ENCODE measurements at regions not wholly inside any gene's neighbourhood (a gene's known extent, or its start where the extent isn't known, plus 50 kb on each side); places are given as distances from the start of the nearest gene placed in this dataset.
A peak's percentile ranks its signal among the peaks of the same experiment; 100 is the strongest.

GRCh38 chr7:124692425-124692824 is 73.2 kb downstream of the GPR37 start:
- DNase-seq, result no peak

GRCh38 chr7:124690840-124691239 is 74.8 kb downstream of the GPR37 start:
- no peak for DNase-seq

- DNase-seq, result no peak
These were observed 75.7 kb downstream of the GPR37 start for GRCh38 chr7:124689931-124690330.

- DNase-seq, result no peak
These were observed 76.1 kb downstream of the GPR37 start for GRCh38 chr7:124689523-124689922.

- DNase-seq, result no peak
These were observed 76.6 kb downstream of the GPR37 start for GRCh38 chr7:124688991-124689390.

- DNase-seq, result no peak
These were observed 78.9 kb downstream of the GPR37 start for GRCh38 chr7:124686543-124687171.

GRCh38 chr7:124681946-124682345 is 83.6 kb downstream of the GPR37 start:
- DNase-seq, result no peak

- DNase-seq, result no peak
These were observed 85.3 kb downstream of the GPR37 start for GRCh38 chr7:124680304-124680703.

- DNase-seq, result no peak
These were observed 85.9 kb downstream of the GPR37 start for GRCh38 chr7:124679586-124680225.

- DNase-seq, result no peak
These were observed 86.4 kb downstream of the GPR37 start for GRCh38 chr7:124679146-124679545.

- no peak for DNase-seq
These were observed 91.1 kb downstream of the GPR37 start for GRCh38 chr7:124674451-124674850.

- DNase-seq, result no peak
These were observed 93.6 kb downstream of the GPR37 start for GRCh38 chr7:124672011-124672410.

GRCh38 chr7:124667312-124668153 is 98.1 kb downstream of the GPR37 start:
- DNase-seq, result no peak

GRCh38 chr7:124662937-124663336 is 102.7 kb downstream of the GPR37 start:
- DNase-seq, result no peak

- no peak for DNase-seq
These were observed 103.2 kb downstream of the GPR37 start for GRCh38 chr7:124662372-124662771.

GRCh38 chr7:124655990-124656389 is 109.6 kb downstream of the GPR37 start:
- no peak for DNase-seq

- DNase-seq, result no peak
These were observed 113.4 kb downstream of the GPR37 start for GRCh38 chr7:124652237-124652636.

- DNase-seq, result no peak
These were observed 114.5 kb downstream of the GPR37 start for GRCh38 chr7:124651136-124651535.

- DNase-seq, result no peak
These were observed 116.1 kb downstream of the GPR37 start for GRCh38 chr7:124649397-124650014.

GRCh38 chr7:124647630-124648306 is 117.8 kb downstream of the GPR37 start:
- no peak for DNase-seq

- no peak for DNase-seq
These were observed 119.9 kb downstream of the GPR37 start for GRCh38 chr7:124645704-124646103.

GRCh38 chr7:124643311-124643811 is 122.2 kb downstream of the GPR37 start:
- peak in 1 of 14 donors; percentile 11 for DNase-seq
